M059J (cell line): ENCODE measurements at regions not wholly inside any gene's neighbourhood (a gene's known extent, or its start where the extent isn't known, plus 50 kb on each side); places are given as distances from the start of the nearest gene placed in this dataset.
"Not testable (repeated sequence)": the region's sequence is repeated elsewhere in the genome, so short reads cannot be mapped to it uniquely, and the experiment has no call there.

ENCODE experiments used
- DNase-seq: peaks from one replicate; pipeline ENCODE4 v3.0.0-alpha.2; 2012; ENCODE audit warnings: low read depth

- DNase-seq: peak; percentile 77
Observed at GRCh38 chr12:46983959-46984841, 95.2 kb upstream of the PCED1B start.

GRCh38 chr12:46985816-46986215 is 93.6 kb upstream of the PCED1B start:
- DNase-seq: no peak

- not testable (repeated sequence) for DNase-seq
Observed at GRCh38 chr12:46988122-46988521, 91.3 kb upstream of the PCED1B start.

GRCh38 chr12:46990211-46990610 is 89.2 kb upstream of the PCED1B start:
- DNase-seq: peak; percentile 55

- not testable (repeated sequence) for DNase-seq
Observed at GRCh38 chr12:46992051-46992450, 87.4 kb upstream of the PCED1B start.

- DNase-seq: peak; percentile 89
Observed at GRCh38 chr12:46998811-46999368, 80.5 kb upstream of the PCED1B start.

- no peak for DNase-seq
Observed at GRCh38 chr12:47004634-47005033, 74.8 kb upstream of the PCED1B start.

GRCh38 chr12:47007048-47007447 is 72.4 kb upstream of the PCED1B start:
- DNase-seq: no peak

GRCh38 chr12:47012552-47012951 is 66.9 kb upstream of the PCED1B start:
- no peak for DNase-seq

GRCh38 chr12:47014474-47014873 is 64.9 kb upstream of the PCED1B start:
- DNase-seq: peak; percentile 96

- no peak for DNase-seq
Observed at GRCh38 chr12:47015381-47015780, 64.0 kb upstream of the PCED1B start.

- peak; percentile 51 for DNase-seq
Observed at GRCh38 chr12:47017041-47017713, 62.2 kb upstream of the PCED1B start.

GRCh38 chr12:47017901-47018475 is 61.4 kb upstream of the PCED1B start:
- peak; percentile 91 for DNase-seq

- DNase-seq: no peak
Observed at GRCh38 chr12:47020211-47020821, 59.1 kb upstream of the PCED1B start.

- peak; percentile 91 for DNase-seq
Observed at GRCh38 chr12:47021298-47021697, 58.1 kb upstream of the PCED1B start.

- DNase-seq: peak; percentile 88
Observed at GRCh38 chr12:47022296-47022695, 57.1 kb upstream of the PCED1B start.

GRCh38 chr12:47023311-47023710 is 56.1 kb upstream of the PCED1B start:
- DNase-seq: peak; percentile 37

GRCh38 chr12:47023953-47024352 is 55.5 kb upstream of the PCED1B start:
- no peak for DNase-seq

- DNase-seq: no peak
Observed at GRCh38 chr12:47024463-47024862, 55.0 kb upstream of the PCED1B start.

- DNase-seq: no peak
Observed at GRCh38 chr12:47025349-47025748, 54.1 kb upstream of the PCED1B start.

GRCh38 chr12:47025798-47026197 is 53.6 kb upstream of the PCED1B start:
- DNase-seq: no peak

GRCh38 chr12:47026291-47026690 is 53.1 kb upstream of the PCED1B start:
- DNase-seq: no peak
